ENCODE measurements at regions not wholly inside any gene's neighbourhood (a gene's known extent, or its start where the extent isn't known, plus 50 kb on each side); places are given as distances from the start of the nearest gene placed in this dataset.

- TF ChIP-seq POLR2A (IDR thresholded peaks at IDR 0.05; ENCODE audit: low read length) (no peak), GATA1 (IDR thresholded peaks at IDR 0.05; ENCODE audit: low read depth, low read length) (no peak)
Observed at GRCh38 chr11:134785660-134786284, 373.7 kb upstream of the B3GAT1 start.
